AG04449 (cell line): ENCODE measurements at regions not wholly inside any gene's neighbourhood (a gene's known extent, or its start where the extent isn't known, plus 50 kb on each side); places are given as distances from the start of the nearest gene placed in this dataset.

Source experiments
- CTCF ChIA-PET: fragments of 350-600 bp; formaldehyde crosslinking; extraction: SDS; loops from one replicate; lab custom pipeline; 2021; ENCODE audit warnings: antibody characterized with exemption; lab: Yijun Ruan, JAX
- POLR2A ChIA-PET: fragments of 400-600, 350-600 bp; formaldehyde crosslinking; extraction: SDS; loops from one replicate; lab custom pipeline; 2020; ENCODE audit warnings: antibody characterized with exemption, inconsistent platforms; lab: Yijun Ruan, JAX
- DNase-seq: peaks from one replicate; pipeline ENCODE4 v3.0.0-alpha.2; 2010; ENCODE audit warnings: low read depth, low spot score
- H3K4me3 ChIP-seq: 2 replicates; pipeline ENCODE4 v1.5.1; 2011; ENCODE audit warnings: low read depth, mild to moderate bottlenecking, control low read depth, low read length
- TF ChIP-seq, protein P1 (sequence below): IDR thresholded peaks from one replicate; pipeline ENCODE4 v1.5.1; 2011; ENCODE audit warnings: mild to moderate bottlenecking, moderate library complexity, low read length, control low read depth, inconsistent platforms; ENCODE audit not compliant: insufficient read depth; ENCODE audit errors: missing control alignments

GRCh38 chr6:147700436-147701209 lies 192.1 kb downstream of the SAMD5 start:
- TF ChIP-seq, protein P1, sequence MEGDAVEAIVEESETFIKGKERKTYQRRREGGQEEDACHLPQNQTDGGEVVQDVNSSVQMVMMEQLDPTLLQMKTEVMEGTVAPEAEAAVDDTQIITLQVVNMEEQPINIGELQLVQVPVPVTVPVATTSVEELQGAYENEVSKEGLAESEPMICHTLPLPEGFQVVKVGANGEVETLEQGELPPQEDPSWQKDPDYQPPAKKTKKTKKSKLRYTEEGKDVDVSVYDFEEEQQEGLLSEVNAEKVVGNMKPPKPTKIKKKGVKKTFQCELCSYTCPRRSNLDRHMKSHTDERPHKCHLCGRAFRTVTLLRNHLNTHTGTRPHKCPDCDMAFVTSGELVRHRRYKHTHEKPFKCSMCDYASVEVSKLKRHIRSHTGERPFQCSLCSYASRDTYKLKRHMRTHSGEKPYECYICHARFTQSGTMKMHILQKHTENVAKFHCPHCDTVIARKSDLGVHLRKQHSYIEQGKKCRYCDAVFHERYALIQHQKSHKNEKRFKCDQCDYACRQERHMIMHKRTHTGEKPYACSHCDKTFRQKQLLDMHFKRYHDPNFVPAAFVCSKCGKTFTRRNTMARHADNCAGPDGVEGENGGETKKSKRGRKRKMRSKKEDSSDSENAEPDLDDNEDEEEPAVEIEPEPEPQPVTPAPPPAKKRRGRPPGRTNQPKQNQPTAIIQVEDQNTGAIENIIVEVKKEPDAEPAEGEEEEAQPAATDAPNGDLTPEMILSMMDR, result no peak
- H3K4me3 ChIP-seq, result no peak overlapping the region
- CTCF ChIA-PET, result no interaction called here
- POLR2A ChIA-PET, result interaction anchor here (0.6 kb wide), 1 partner anchor 81 kb away, joined by 3 read pairs; no protein-coding TSS in a partner anchor
- no peak for DNase-seq

- TF ChIP-seq, protein P1, result no peak
- H3K4me3 ChIP-seq, result no peak overlapping the region
- POLR2A ChIA-PET, result no interaction called here
- no peak for DNase-seq
- CTCF ChIA-PET, result no interaction called here
Observed at GRCh38 chr6:147704691-147705090, 196.2 kb downstream of the SAMD5 start.

DNA sequence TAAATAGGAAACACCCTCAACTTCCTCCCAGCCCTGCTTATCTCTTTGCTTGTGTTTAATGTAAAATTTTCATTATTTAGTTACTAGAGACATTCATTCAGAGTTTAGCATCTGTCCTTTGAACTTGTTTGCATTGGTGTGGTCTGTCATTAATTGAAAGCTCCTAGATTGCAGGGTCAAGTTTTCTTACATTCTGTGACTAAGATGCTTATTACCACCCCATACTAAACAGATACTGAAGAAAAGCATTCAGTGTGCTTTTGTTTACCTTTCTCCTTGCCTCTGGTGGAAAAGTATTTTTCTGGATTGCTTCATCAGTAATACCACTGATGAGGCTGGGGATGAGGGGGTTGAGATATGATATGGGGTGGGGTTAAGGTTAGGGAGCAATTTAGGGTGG lies 199.0 kb downstream of the SAMD5 start:
- ChIA-PET CTCF (no interaction called here), POLR2A (no interaction called here)
- DNase-seq, result no peak
- no peak overlapping the region for H3K4me3 ChIP-seq
- TF ChIP-seq, protein P1, result no peak

- DNase-seq, result no peak
- POLR2A ChIA-PET, result no interaction called here
- TF ChIP-seq, protein P1, result no peak
- no peak overlapping the region for H3K4me3 ChIP-seq
- CTCF ChIA-PET, result no interaction called here
Observed at GRCh38 chr6:147708170-147708569, 199.7 kb downstream of the SAMD5 start.

DNA sequence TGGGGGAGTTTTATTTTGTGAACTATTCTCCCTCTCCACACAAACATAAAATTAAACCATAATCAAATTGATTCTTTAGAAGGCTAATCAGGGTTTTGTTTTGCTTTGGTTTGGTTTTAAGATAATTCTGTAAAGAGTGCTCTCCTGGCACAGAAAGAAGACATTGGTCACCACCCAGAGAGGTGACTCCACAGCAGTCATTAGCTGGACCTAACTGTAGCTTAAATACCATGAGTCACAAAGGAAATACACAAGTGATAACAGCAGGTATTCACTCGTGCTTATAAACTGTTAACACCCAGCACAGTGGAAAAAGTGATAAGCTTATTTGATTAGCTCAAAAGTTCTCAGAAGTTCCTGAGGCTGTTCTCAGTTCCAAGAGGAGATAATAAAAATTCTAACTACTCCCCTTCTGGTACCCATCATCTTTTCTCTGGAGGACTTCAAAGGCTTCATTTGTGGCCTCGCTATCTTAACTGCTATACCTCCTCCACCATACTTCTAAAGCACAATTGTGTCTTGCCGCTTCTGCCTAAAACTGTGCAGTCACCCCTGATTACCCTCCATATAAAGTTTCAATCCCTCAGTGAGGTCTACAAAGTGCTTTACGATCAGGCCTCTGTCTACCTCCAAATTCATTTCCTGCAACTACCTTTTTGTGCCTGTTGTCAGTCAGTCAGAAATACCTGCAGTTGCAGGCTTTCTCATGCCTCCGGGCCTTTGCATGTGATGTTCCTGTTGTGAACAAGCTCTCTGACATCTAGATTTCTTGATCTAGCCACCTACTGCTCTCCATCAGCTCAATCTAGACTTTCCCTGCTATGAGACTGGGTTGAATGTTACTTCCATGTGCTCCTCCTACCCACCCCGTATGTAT lies 201.1 kb downstream of the SAMD5 start:
- no peak for DNase-seq
- POLR2A ChIA-PET, result no interaction called here
- no peak overlapping the region for H3K4me3 ChIP-seq
- CTCF ChIA-PET, result no interaction called here
- TF ChIP-seq, protein P1, result no peak

DNA sequence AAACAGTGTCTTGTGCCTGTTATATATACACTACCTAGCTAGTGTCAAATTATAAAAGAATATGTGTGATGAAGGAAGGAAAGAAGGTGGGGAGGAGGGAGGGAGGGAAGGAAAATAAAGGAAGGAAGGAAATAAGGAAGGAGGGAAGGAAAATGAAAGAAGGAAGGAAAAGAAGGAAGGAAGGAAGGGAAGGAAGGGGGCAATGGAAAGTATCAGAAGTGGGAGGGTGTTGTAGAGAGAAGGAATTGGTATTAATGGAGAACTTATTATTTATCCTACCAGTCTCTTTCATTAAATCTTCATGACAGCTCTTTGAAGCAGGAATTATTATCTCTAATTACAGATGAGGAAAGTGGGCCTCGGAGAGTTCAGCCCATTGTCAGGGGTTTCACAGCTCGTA lies 202.4 kb downstream of the SAMD5 start:
- no peak overlapping the region for H3K4me3 ChIP-seq
- CTCF ChIA-PET, result no interaction called here
- POLR2A ChIA-PET, result interaction anchor here (0.6 to 0.7 kb wide), 2 partner anchors 11 to 819 kb away, joined by 3 read pairs; no protein-coding TSS in a partner anchor
- DNase-seq, result no peak
- TF ChIP-seq, protein P1, result no peak
